SU-DHL-6 (cell line): ENCODE measurements at regions not wholly inside any gene's neighbourhood (a gene's known extent, or its start where the extent isn't known, plus 50 kb on each side); places are given as distances from the start of the nearest gene placed in this dataset.

Source experiments
- CTCF ChIP-seq: fragments of 200-600 bp; sonication (generic); IDR thresholded peaks from one replicate; pipeline ENCODE4 v1.5.1; 2017; ENCODE audit warnings: antibody characterized with exemption, mild to moderate bottlenecking, low read length, moderate library complexity; ENCODE audit not compliant: insufficient read depth, poor library complexity, severe bottlenecking
- EZH2phosphoT487 ChIP-seq: fragments of 200-600 bp; sonication (generic), shearing (Covaris generic); conservative IDR thresholded peaks from 2 replicates; pipeline ENCODE4 v1.6.1; 2018; ENCODE audit warnings: mild to moderate bottlenecking, antibody characterized with exemption, low read length, moderate library complexity, mixed read lengths

DNA sequence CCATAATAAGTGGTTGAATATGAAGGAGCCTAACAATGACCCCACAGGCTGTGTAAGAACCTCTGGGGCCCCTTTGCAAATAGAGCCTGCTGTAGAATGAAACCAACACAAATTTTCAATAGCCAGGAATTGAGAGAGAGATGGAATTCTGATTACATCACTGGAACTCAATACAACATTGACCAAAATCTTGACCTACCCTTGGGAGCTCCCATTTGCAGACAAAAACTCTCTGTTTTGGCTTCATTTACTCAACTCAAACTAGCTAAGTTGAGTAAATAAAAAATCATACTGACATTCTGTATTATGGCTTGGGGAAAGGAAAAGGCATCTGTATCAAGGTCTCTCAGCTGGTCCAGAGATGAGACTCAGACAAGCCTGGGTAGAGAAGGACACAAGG, 91.0 kb downstream of the TBX3 start:
- no peak for TF ChIP-seq CTCF
- no peak for TF ChIP-seq EZH2phosphoT487
